Mesothelial cell of epicardium (in vitro differentiated cells): ENCODE measurements at regions not wholly inside any gene's neighbourhood (a gene's known extent, or its start where the extent isn't known, plus 50 kb on each side); places are given as distances from the start of the nearest gene placed in this dataset.
A peak's percentile ranks its signal among the peaks of the same experiment; 100 is the strongest.
"Not testable (repeated sequence)": the region's sequence is repeated elsewhere in the genome, so short reads cannot be mapped to it uniquely, and the experiment has no call there.

Experiments
- DNase-seq, 2 experiments: peaks; one replicate each; pipeline ENCODE4 v3.0.0; 2021; ENCODE audit warnings: low spot score in 2 of 2; ENCODE audit not compliant: unreplicated experiment in 2 of 2
- H3K27ac Mint-ChIP-seq: 2 replicates; pipeline ENCODE4 v1.8.0; 2021; ENCODE audit warnings: mixed read lengths
- H3K27me3 Mint-ChIP-seq: 2 replicates; pipeline ENCODE4 v1.8.0; 2021; ENCODE audit warnings: low read depth, mixed read lengths
- H3K36me3 Mint-ChIP-seq: 2 replicates; pipeline ENCODE4 v1.8.0; 2021; ENCODE audit warnings: mixed read lengths
- H3K4me1 Mint-ChIP-seq: 2 replicates; pipeline ENCODE4 v1.8.0; 2021; ENCODE audit warnings: mixed read lengths
- H3K4me3 Mint-ChIP-seq: 2 replicates; pipeline ENCODE4 v1.8.0; 2021; ENCODE audit warnings: mild to moderate bottlenecking, moderate library complexity, mixed read lengths
- H3K9me3 Mint-ChIP-seq: 2 replicates; pipeline ENCODE4 v1.8.0; 2021; ENCODE audit warnings: mixed read lengths
- CTCF ChIP-seq: fragments of 200-600 bp; sonication (generic); IDR thresholded peaks from one replicate; pipeline ENCODE4 v1.5.0; 2021; ENCODE audit warnings: antibody characterized with exemption; ENCODE audit not compliant: unreplicated experiment

GRCh38 chr2:116802671-116803070 is 1011.8 kb upstream of the DDX18 start:
- no peak for DNase-seq
- peaks cover 8% of the 10 kb centered on the region for H3K36me3 Mint-ChIP-seq
- H3K9me3 Mint-ChIP-seq: peaks cover 34% of the 10 kb centered on the region
- no peak overlapping the region for H3K4me3 Mint-ChIP-seq
- no peak overlapping the region for H3K27ac Mint-ChIP-seq
- no peaks in the 10 kb centered on the region for H3K27me3 Mint-ChIP-seq
- TF ChIP-seq CTCF: no peak
- H3K4me1 Mint-ChIP-seq: no peaks in the 10 kb centered on the region

GRCh38 chr2:116804901-116805300 is 1009.6 kb upstream of the DDX18 start:
- H3K9me3 Mint-ChIP-seq: peaks cover 34% of the 10 kb centered on the region
- peaks cover 12% of the 10 kb centered on the region for H3K4me1 Mint-ChIP-seq
- no peak for DNase-seq
- no peak overlapping the region for H3K4me3 Mint-ChIP-seq
- TF ChIP-seq CTCF: no peak
- peaks cover 8% of the 10 kb centered on the region for H3K36me3 Mint-ChIP-seq
- no peak overlapping the region for H3K27ac Mint-ChIP-seq
- no peaks in the 10 kb centered on the region for H3K27me3 Mint-ChIP-seq

DNA sequence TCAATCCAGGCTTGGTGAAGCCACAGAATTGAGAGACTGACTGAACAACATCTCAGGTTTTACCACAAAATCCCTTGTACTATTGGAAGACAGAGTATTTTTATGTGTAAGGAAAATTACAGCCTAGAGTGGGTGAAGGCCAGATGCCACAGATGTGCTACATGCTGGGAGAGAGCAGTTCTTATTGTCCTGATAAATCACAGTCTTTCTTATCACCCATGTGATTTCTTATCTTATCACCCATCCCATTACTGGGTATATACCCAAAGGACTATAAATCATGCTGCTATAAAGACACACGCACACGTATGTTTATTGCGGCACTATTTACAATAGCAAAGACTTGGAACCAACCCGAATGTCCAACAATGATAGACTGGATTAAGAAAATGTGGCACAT is 1008.0 kb upstream of the DDX18 start:
- not testable (repeated sequence) for H3K36me3 Mint-ChIP-seq, DNase-seq

DNA sequence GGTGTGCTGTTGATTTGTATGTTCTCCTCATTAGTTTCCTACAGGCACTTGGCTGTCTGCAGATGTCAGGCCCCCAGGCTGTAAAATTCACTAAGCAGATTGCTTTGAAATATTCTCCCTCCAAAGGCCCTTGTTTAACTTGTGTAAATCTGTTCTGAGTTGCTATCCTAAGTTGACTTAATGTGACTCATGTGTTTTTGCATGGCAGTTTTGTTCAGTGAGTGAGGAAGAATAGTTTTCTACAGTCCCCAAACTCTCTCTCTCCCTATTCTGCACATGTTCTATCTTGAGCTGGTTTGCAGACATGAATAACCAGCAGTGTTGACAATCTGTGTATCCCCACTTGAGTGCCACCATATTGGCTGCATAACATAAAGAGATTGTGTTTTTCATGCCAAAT is 1005.4 kb upstream of the DDX18 start:
- Mint-ChIP-seq H3K36me3 (no peaks in the 10 kb centered on the region), H3K9me3 (peaks cover 16% of the 10 kb centered on the region), H3K4me3 (no peak overlapping the region), H3K27ac (peak overlapping the region; percentile 27), H3K27me3 (no peaks in the 10 kb centered on the region), H3K4me1 (peaks cover 14% of the 10 kb centered on the region)
- no peak for TF ChIP-seq CTCF
- DNase-seq: no peak

More for the DNA sequence above, 1008.0 kb upstream of the DDX18 start:
- H3K9me3 Mint-ChIP-seq: peaks cover 29% of the 10 kb centered on the region
- peaks cover 14% of the 10 kb centered on the region for H3K4me1 Mint-ChIP-seq
- not testable (repeated sequence) for H3K27me3 Mint-ChIP-seq, H3K4me3 Mint-ChIP-seq, H3K27ac Mint-ChIP-seq

- no peak overlapping the region for H3K27ac Mint-ChIP-seq
- no peaks in the 10 kb centered on the region for H3K27me3 Mint-ChIP-seq
- H3K4me3 Mint-ChIP-seq: no peak overlapping the region
- H3K9me3 Mint-ChIP-seq: peaks cover 8% of the 10 kb centered on the region
- H3K36me3 Mint-ChIP-seq: no peaks in the 10 kb centered on the region
- no peak for DNase-seq
- peaks cover 14% of the 10 kb centered on the region for H3K4me1 Mint-ChIP-seq
- TF ChIP-seq CTCF: no peak
Measured at GRCh38 chr2:116810071-116810470, 1004.4 kb upstream of the DDX18 start.

DNA sequence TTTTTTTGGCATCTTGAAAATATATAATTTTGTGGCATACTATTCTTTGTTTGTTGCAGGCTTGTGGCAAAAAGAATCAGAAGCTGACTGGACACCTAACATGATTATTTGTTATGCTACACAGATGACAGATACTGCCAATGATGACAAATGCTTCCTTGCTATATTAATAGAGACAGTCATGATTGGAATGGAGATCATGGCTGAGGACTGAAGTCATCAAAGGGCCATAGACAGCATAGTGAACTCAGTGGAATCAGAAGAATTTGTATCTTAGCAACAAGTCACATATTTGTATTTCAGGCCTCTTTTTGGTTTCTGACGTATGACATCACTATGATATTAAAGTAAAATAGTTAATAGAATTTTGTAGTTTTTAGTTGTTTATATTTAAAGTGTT is 1003.8 kb upstream of the DDX18 start:
- DNase-seq: no peak
- peaks cover 14% of the 10 kb centered on the region for H3K4me1 Mint-ChIP-seq
- H3K4me3 Mint-ChIP-seq: no peak overlapping the region
- peak overlapping the region; percentile 21 for H3K27ac Mint-ChIP-seq
- no peaks in the 10 kb centered on the region for H3K36me3 Mint-ChIP-seq
- peaks cover 5% of the 10 kb centered on the region for H3K9me3 Mint-ChIP-seq
- no peak for TF ChIP-seq CTCF
- no peaks in the 10 kb centered on the region for H3K27me3 Mint-ChIP-seq
